WTC11 (cell line): ENCODE measurements at regions not wholly inside any gene's neighbourhood (a gene's known extent, or its start where the extent isn't known, plus 50 kb on each side); places are given as distances from the start of the nearest gene placed in this dataset.
A peak's percentile ranks its signal among the peaks of the same experiment; 100 is the strongest.

Experiments
- ATAC-seq: fragments of 200-7000 bp; cut with Tn5 transposase; 2 replicates; pipeline ENCODE4 v1.10.0; 2021; ENCODE audit warnings: mild to moderate bottlenecking, moderate library complexity
- CTCF ChIA-PET: fragments of 300-600 bp; sonication (Branson Sonifier 250); formaldehyde crosslinking; loops from one replicate; lab custom pipeline; 2021; ENCODE audit warnings: antibody characterized with exemption; lab: Charles Lee
- POLR2A ChIA-PET: fragments of 350-600 bp; sonication (Branson Sonifier 250); formaldehyde crosslinking; loops from one replicate; lab custom pipeline; 2021; ENCODE audit warnings: antibody characterized with exemption; lab: Charles Lee
- DNase-seq: peaks from one replicate; pipeline ENCODE4 v3.0.0; 2021; ENCODE audit warnings: low spot score
- H3K27ac Mint-ChIP-seq: 2 replicates; pipeline ENCODE4 v1.8.0; 2021; ENCODE audit warnings: mixed read lengths
- H3K27me3 Mint-ChIP-seq: 2 replicates; pipeline ENCODE4 v1.8.0; 2021; ENCODE audit warnings: low read depth, mild to moderate bottlenecking, moderate library complexity, mixed read lengths
- H3K36me3 Mint-ChIP-seq: 2 replicates; pipeline ENCODE4 v1.8.0; 2021; ENCODE audit warnings: mixed read lengths
- H3K4me1 Mint-ChIP-seq: 2 replicates; pipeline ENCODE4 v1.8.0; 2022; ENCODE audit warnings: mixed read lengths
- H3K4me3 Mint-ChIP-seq: 2 replicates; pipeline ENCODE4 v1.8.0; 2021; ENCODE audit warnings: mild to moderate bottlenecking, moderate library complexity, mixed read lengths
- H3K9me3 Mint-ChIP-seq: 2 replicates; pipeline ENCODE4 v1.8.0; 2021; ENCODE audit warnings: mixed read lengths
- AFF4 ChIP-seq: sonication (generic); formaldehyde crosslinking; IDR thresholded peaks from 2 replicates; pipeline ENCODE4 v1.8.1; 2023; ENCODE audit warnings: mild to moderate bottlenecking, missing genetic modification reagents, borderline replicate concordance
- CREB1 ChIP-seq: sonication (generic); formaldehyde crosslinking; IDR thresholded peaks from 2 replicates; pipeline ENCODE4 v1.8.0; 2023; ENCODE audit warnings: mild to moderate bottlenecking, missing genetic modification reagents
- E2F1 ChIP-seq: sonication (generic); formaldehyde crosslinking; IDR thresholded peaks from 2 replicates; pipeline ENCODE4 v1.8.0; 2022; ENCODE audit warnings: mild to moderate bottlenecking, missing genetic modification reagents
- E2F4 ChIP-seq: sonication (generic); formaldehyde crosslinking; IDR thresholded peaks from 2 replicates; pipeline ENCODE4 v1.8.1; 2022; ENCODE audit warnings: low read depth, mild to moderate bottlenecking, moderate library complexity, missing genetic modification reagents, borderline replicate concordance
- ELF4 ChIP-seq: sonication (generic); formaldehyde crosslinking; IDR thresholded peaks from 2 replicates; pipeline ENCODE4 v1.8.1; 2022; ENCODE audit warnings: low read depth, mild to moderate bottlenecking, moderate library complexity, missing genetic modification reagents
- FOXK1 ChIP-seq: sonication (generic); formaldehyde crosslinking; IDR thresholded peaks from 2 replicates; pipeline ENCODE4 v1.8.0; 2022; ENCODE audit warnings: mild to moderate bottlenecking, moderate library complexity, missing genetic modification reagents
- FOXP1 ChIP-seq: sonication (generic); formaldehyde crosslinking; IDR thresholded peaks from 2 replicates; pipeline ENCODE4 v1.8.0; 2022; ENCODE audit warnings: missing genetic modification reagents, mild to moderate bottlenecking, moderate library complexity, borderline replicate concordance
- GABPB1 ChIP-seq: sonication (generic); formaldehyde crosslinking; IDR thresholded peaks from 2 replicates; pipeline ENCODE4 v1.8.1; 2023; ENCODE audit warnings: mild to moderate bottlenecking, missing genetic modification reagents
- GRHL2 ChIP-seq: fragments of 250-450 bp; sonication (Bioruptor Pico); IDR thresholded peaks from 2 replicates; pipeline ENCODE4 v1.8.0; 2022; ENCODE audit warnings: mild to moderate bottlenecking, moderate library complexity; ENCODE audit not compliant: insufficient replicate concordance, severe bottlenecking
- IRF2 ChIP-seq: sonication (generic); formaldehyde crosslinking; IDR thresholded peaks from 2 replicates; pipeline ENCODE4 v1.8.0; 2022; ENCODE audit warnings: low read depth, missing genetic modification reagents, borderline replicate concordance
- MLX ChIP-seq: sonication (generic); formaldehyde crosslinking; IDR thresholded peaks from 2 replicates; pipeline ENCODE4 v1.8.1; 2023; ENCODE audit warnings: mild to moderate bottlenecking, missing genetic modification reagents, moderate library complexity
- PREB ChIP-seq: sonication (generic); formaldehyde crosslinking; IDR thresholded peaks from 2 replicates; pipeline ENCODE4 v1.8.1; 2022; ENCODE audit warnings: mild to moderate bottlenecking, missing genetic modification reagents, moderate library complexity, borderline replicate concordance
- RELA ChIP-seq: sonication (generic); formaldehyde crosslinking; IDR thresholded peaks from 2 replicates; pipeline ENCODE4 v1.8.1; 2022; ENCODE audit warnings: missing genetic modification reagents, mild to moderate bottlenecking, borderline replicate concordance
- SMAD4 ChIP-seq: sonication (generic); formaldehyde crosslinking; IDR thresholded peaks from 2 replicates; pipeline ENCODE4 v1.8.0; 2022; ENCODE audit warnings: mild to moderate bottlenecking, missing genetic modification reagents
- SP1 ChIP-seq: sonication (generic); formaldehyde crosslinking; conservative IDR thresholded peaks from 2 replicates; pipeline ENCODE4 v1.8.1; 2022; ENCODE audit warnings: missing genetic modification reagents
- STAT6 ChIP-seq: sonication (generic); formaldehyde crosslinking; conservative IDR thresholded peaks from 2 replicates; pipeline ENCODE4 v1.8.1; 2023; ENCODE audit warnings: mild to moderate bottlenecking, low read depth, missing genetic modification reagents, moderate library complexity
- ZMAT4 ChIP-seq: fragments of 250-450 bp; sonication (Bioruptor Pico); IDR thresholded peaks from 2 replicates; pipeline ENCODE4 v1.9.0; 2021; ENCODE audit warnings: mild to moderate bottlenecking
- ZNF263 ChIP-seq: sonication (generic); formaldehyde crosslinking; IDR thresholded peaks from 2 replicates; pipeline ENCODE4 v1.8.1; 2022; ENCODE audit warnings: low read depth, mild to moderate bottlenecking, moderate library complexity, missing genetic modification reagents
- ZNF317 ChIP-seq: sonication (generic); formaldehyde crosslinking; IDR thresholded peaks from 2 replicates; pipeline ENCODE4 v1.8.1; 2023; ENCODE audit warnings: low read depth, mild to moderate bottlenecking, moderate library complexity, missing genetic modification reagents, borderline replicate concordance
- ZNF671 ChIP-seq: fragments of 250-450 bp; sonication (Bioruptor Pico); IDR thresholded peaks from 2 replicates; pipeline ENCODE4 v1.8.0; 2021; ENCODE audit warnings: mild to moderate bottlenecking
- ZSCAN18 ChIP-seq: fragments of 250-450 bp; sonication (Bioruptor Pico); IDR thresholded peaks from 2 replicates; pipeline ENCODE4 v2.1.2; 2022; ENCODE audit warnings: mild to moderate bottlenecking, moderate library complexity

- TF ChIP-seq RELA (CRISPR knock-in tag) (no peak), ZNF317 (CRISPR knock-in tag) (no peak), STAT6 (CRISPR knock-in tag) (no peak), GABPB1 (no peak), SMAD4 (no peak), ZNF671 (no peak), E2F4 (no peak)
These were observed 73.5 kb upstream of the THY1 start (continued) for GRCh38 chr11:119496469-119496868.

- Mint-ChIP-seq H3K27ac (no peak overlapping the region), H3K9me3 (no peaks in the 10 kb centered on the region), H3K4me1 (peaks cover 41% of the 10 kb centered on the region), H3K4me3 (no peak overlapping the region), H3K36me3 (no peaks in the 10 kb centered on the region), H3K27me3 (no peaks in the 10 kb centered on the region)
- POLR2A ChIA-PET: no interaction called here
- peak; percentile 54 for ATAC-seq
- DNase-seq: peak; percentile 86
- CTCF ChIA-PET: interaction anchor here (0.9 to 1.6 kb wide), 10 partner anchors 19 to 236 kb away, joined by 3 to 12 read pairs (median 3); partner anchors contain the start of gene NECTIN1
- no peak for TF ChIP-seq ZNF263 (CRISPR knock-in tag)
- no peak for TF ChIP-seq GRHL2 (CRISPR knock-in tag)
- no peak for TF ChIP-seq ELF4 (CRISPR knock-in tag)
- TF ChIP-seq PREB (CRISPR knock-in tag): peak; percentile 43; the same call in 1 of the 2 replicates
- peak; percentile 77; the same call in 1 of the 2 replicates for TF ChIP-seq E2F1 (CRISPR knock-in tag)
- TF ChIP-seq ZMAT4: no peak
- 0 out of 2 replicates have a peak, but pooled peaks have one; percentile 42 for TF ChIP-seq SP1 (CRISPR knock-in tag)
- TF ChIP-seq MLX (CRISPR knock-in tag): 0 out of 2 replicates have a peak, but pooled peaks have one; percentile 63
- no peak for TF ChIP-seq IRF2 (CRISPR knock-in tag)
- peak; percentile 91 for TF ChIP-seq FOXK1 (CRISPR knock-in tag)
- TF ChIP-seq ZSCAN18 (CRISPR knock-in tag): peak; percentile 60; the same call in 1 of the 2 replicates
- peak; percentile 83; the same call in 1 of the 2 replicates for TF ChIP-seq FOXP1 (CRISPR knock-in tag)
- TF ChIP-seq CREB1 (CRISPR knock-in tag): peak; percentile 73; the same call in 1 of the 2 replicates
- TF ChIP-seq AFF4 (CRISPR knock-in tag): no peak
These were observed 70.7 kb upstream of the THY1 start for GRCh38 chr11:119493712-119494111.
